CD14-positive monocyte (primary cell): ENCODE measurements at regions not wholly inside any gene's neighbourhood (a gene's known extent, or its start where the extent isn't known, plus 50 kb on each side); places are given as distances from the start of the nearest gene placed in this dataset.

Experiments used
- DNase-seq, 3 donors: peaks; one replicate each; pipeline ENCODE4 v3.0.0-alpha.2; 2011 to 2022
- H2AFZ ChIP-seq: 2 replicates; pipeline ENCODE4 v1.6.0; 2012; ENCODE audit warnings: mild to moderate bottlenecking, low read depth, low read length, inconsistent platforms; ENCODE audit not compliant: insufficient read depth, poor library complexity, severe bottlenecking
- H3K27ac ChIP-seq, 2 donors: 1 replicate in 1 of 2; 2 replicates in 1 of 2; pipeline ENCODE4 v1.5.1; 2012 to 2013; ENCODE audit warnings: low read length in 2 of 2, control low read depth in 1 of 2, inconsistent platforms in 1 of 2, low read depth in 1 of 2, mild to moderate bottlenecking in 1 of 2
- H3K27me3 ChIP-seq, 2 donors: one replicate each; pipeline versions ENCODE4 v1.6.0 to v1.6.1; 2011 to 2013; ENCODE audit warnings: low read length in 2 of 2; ENCODE audit not compliant: control insufficient read depth in 2 of 2, insufficient read depth in 2 of 2
- H3K36me3 ChIP-seq, 2 donors: replicated peaks in 1 of 2; 1 replicate in 1 of 2; 2 replicates in 1 of 2; pipeline versions ENCODE4 v1.5.1 to v1.6.1; 2012 to 2013; ENCODE audit warnings: low read length in 2 of 2, control low read depth in 1 of 2, inconsistent platforms in 1 of 2, mild to moderate bottlenecking in 1 of 2; ENCODE audit not compliant: insufficient read depth in 2 of 2, control insufficient read depth in 1 of 2
- H3K4me1 ChIP-seq, 2 donors: 1 replicate in 1 of 2; 2 replicates in 1 of 2; pipeline versions ENCODE4 v1.5.1 to v1.6.1; 2012 to 2013; ENCODE audit warnings: low read length in 2 of 2, control low read depth in 1 of 2, inconsistent platforms in 1 of 2, mild to moderate bottlenecking in 1 of 2, moderate library complexity in 1 of 2; ENCODE audit not compliant: insufficient read depth in 2 of 2, control insufficient read depth in 1 of 2
- H3K4me2 ChIP-seq: replicated peaks from 2 replicates; pipeline ENCODE3; 2012; ENCODE audit warnings: low read length, moderate library complexity, mild to moderate bottlenecking; ENCODE audit not compliant: poor library complexity, severe bottlenecking; ENCODE audit errors: extremely low read depth
- H3K4me3 ChIP-seq, 3 experiments: fragments of 200-600 bp in 1 of 3; sonication (generic) in 1 of 3; replicated peaks in 1 of 3; 1 replicate in 2 of 3; 2 replicates in 1 of 3; pipeline ENCODE4 v1.5.1; 2011 to 2013; ENCODE audit warnings: low read length in 3 of 3, mild to moderate bottlenecking in 3 of 3, control low read depth in 2 of 3, low read depth in 2 of 3, inconsistent platforms in 1 of 3, moderate library complexity in 1 of 3
- H3K79me2 ChIP-seq: 2 replicates; pipeline ENCODE4 v1.6.0; 2012; ENCODE audit warnings: mild to moderate bottlenecking, control low read depth, inconsistent platforms, low read length, moderate library complexity; ENCODE audit not compliant: insufficient read depth
- H3K9ac ChIP-seq: 2 replicates; pipeline ENCODE4 v1.6.0; 2017; ENCODE audit warnings: low read length, mild to moderate bottlenecking; ENCODE audit not compliant: insufficient read depth, poor library complexity, severe bottlenecking
- H3K9me3 ChIP-seq, 2 donors: replicated peaks in 1 of 2; 1 replicate in 1 of 2; 2 replicates in 1 of 2; pipeline versions ENCODE4 v1.5.1 to v1.6.1; 2012 to 2013; ENCODE audit warnings: low read length in 2 of 2, control low read depth in 1 of 2; ENCODE audit not compliant: control insufficient read depth in 1 of 2, insufficient read depth in 1 of 2
- H4K20me1 ChIP-seq: 2 replicates; pipeline ENCODE4 v1.6.0; 2012; ENCODE audit warnings: mild to moderate bottlenecking, low read length, control low read depth, moderate library complexity; ENCODE audit not compliant: insufficient read depth
- H3K27ac Mint-ChIP-seq, 7 donors: one replicate each; pipeline ENCODE4 v1.8.0; 2020; ENCODE audit warnings: mild to moderate bottlenecking in 7 of 7, mixed read lengths in 7 of 7, moderate library complexity in 6 of 7, inconsistent platforms in 2 of 7
- H3K27me3 Mint-ChIP-seq, 3 donors: one replicate each; pipeline ENCODE4 v1.8.0; 2021 to 2022; ENCODE audit warnings: low read depth in 3 of 3, mild to moderate bottlenecking in 3 of 3, mixed read lengths in 3 of 3, moderate library complexity in 3 of 3, inconsistent platforms in 1 of 3
- H3K36me3 Mint-ChIP-seq, 2 donors: one replicate each; pipeline ENCODE4 v1.8.0; 2020; ENCODE audit warnings: mixed read lengths in 2 of 2, inconsistent platforms in 1 of 2, mild to moderate bottlenecking in 1 of 2
- H3K4me1 Mint-ChIP-seq: one replicate; pipeline ENCODE4 v1.8.0; 2020; ENCODE audit warnings: mild to moderate bottlenecking, mixed read lengths
- H3K4me3 Mint-ChIP-seq, 2 donors: one replicate each; pipeline ENCODE4 v1.8.0; 2020; ENCODE audit warnings: mild to moderate bottlenecking in 2 of 2, mixed read lengths in 2 of 2, moderate library complexity in 1 of 2
- H3K9me3 Mint-ChIP-seq, 7 donors: one replicate each; pipeline ENCODE4 v1.8.0; 2020 to 2022; ENCODE audit warnings: mixed read lengths in 7 of 7, mild to moderate bottlenecking in 6 of 7, moderate library complexity in 6 of 7, inconsistent platforms in 2 of 7
- CTCF ChIP-seq: fragments of 200-600 bp; IDR thresholded peaks from one replicate; pipeline ENCODE4 v1.8.0; 2022; ENCODE audit warnings: antibody characterized with exemption, mild to moderate bottlenecking
- WGBS: methylation state at CpG from one replicate; pipeline ENCODE4 v1.1.5; 2013; ENCODE audit warnings: missing lambda C conversion rate; ENCODE audit not compliant: insufficient coverage; 5-methylcytosine and 5-hydroxymethylcytosine counted together
- intact Hi-C, 2 donors: fragments of 100-400 bp; cut with micrococcal nuclease; formaldehyde crosslinking; loops; one replicate each; pipeline versions ENCODE4 v1.15.0 to v1.15.1; 2023

DNA sequence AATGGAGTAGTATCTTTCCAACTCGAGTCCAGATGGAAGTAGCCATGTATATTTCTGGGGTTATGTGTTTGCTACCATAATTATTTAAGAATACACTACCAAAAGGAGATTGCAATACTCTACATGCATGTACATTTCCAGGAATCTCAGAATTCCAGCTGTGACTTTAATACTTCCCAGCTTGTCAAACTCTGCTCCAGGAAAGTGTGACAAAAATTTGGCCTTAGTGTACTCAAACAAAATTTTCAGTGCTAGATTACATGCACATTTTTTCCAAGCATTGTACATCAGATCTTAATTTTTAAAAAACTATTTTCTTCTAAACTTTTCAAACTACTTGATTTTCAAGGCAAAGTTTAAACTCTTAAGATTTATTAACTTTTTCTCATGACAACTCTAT lies 1791.6 kb downstream of the SUCLG1 start:
- Mint-ChIP-seq H3K4me1 (no peaks in the 10 kb centered on the region), H3K9me3 (peaks cover 0 to 2% (median 0%) of the 10 kb centered on the region in 7 donors), H3K27ac (no peak overlapping the region), H3K27me3 (no peaks in the 10 kb centered on the region), H3K36me3 (no peaks in the 10 kb centered on the region), H3K4me3 (no peak overlapping the region)
- Histone ChIP-seq H3K36me3 (no peaks in the 10 kb centered on the region), H2AFZ (no peak overlapping the region), H3K9me3 (no peaks in the 10 kb centered on the region), H3K27ac (no peak overlapping the region), H4K20me1 (no peaks in the 10 kb centered on the region), H3K4me3 (no peak overlapping the region), H3K79me2 (no peaks in the 10 kb centered on the region), H3K4me1 (no peaks in the 10 kb centered on the region), H3K9ac (no peak overlapping the region), H3K4me2 (no peak overlapping the region), H3K27me3 (no peaks in the 10 kb centered on the region)
- no peak for TF ChIP-seq CTCF
- intact Hi-C loops, result no loop called here
- no peak for DNase-seq
- WGBS, result no CpG with 5 or more reads among the region's 1 CpG

GRCh38 chr2:82665691-82666090 lies 1793.4 kb downstream of the SUCLG1 start:
- Mint-ChIP-seq H3K27me3 (no peaks in the 10 kb centered on the region), H3K9me3 (peaks cover 0 to 2% (median 0%) of the 10 kb centered on the region in 7 donors), H3K4me1 (no peaks in the 10 kb centered on the region), H3K27ac (no peak overlapping the region), H3K36me3 (no peaks in the 10 kb centered on the region), H3K4me3 (no peak overlapping the region)
- H3K4me1 ChIP-seq, result no peaks in the 10 kb centered on the region
- WGBS, result no CpG with 5 or more reads among the region's 3 CpGs
- no peaks in the 10 kb centered on the region for H3K79me2 ChIP-seq
- H3K9ac ChIP-seq, result no peak overlapping the region
- no peaks in the 10 kb centered on the region for H3K9me3 ChIP-seq
- no peaks in the 10 kb centered on the region for H3K36me3 ChIP-seq
- DNase-seq, result no peak
- H3K4me3 ChIP-seq, result no peak overlapping the region
- no peak overlapping the region for H3K4me2 ChIP-seq
- no peak overlapping the region for H2AFZ ChIP-seq
- no peaks in the 10 kb centered on the region for H3K27me3 ChIP-seq
- H3K27ac ChIP-seq, result no peak overlapping the region
- TF ChIP-seq CTCF, result no peak
- intact Hi-C loops, result no loop called here
- no peaks in the 10 kb centered on the region for H4K20me1 ChIP-seq
